ENCODE measurements at regions not wholly inside any gene's neighbourhood (a gene's known extent, or its start where the extent isn't known, plus 50 kb on each side); places are given as distances from the start of the nearest gene placed in this dataset.

DNA sequence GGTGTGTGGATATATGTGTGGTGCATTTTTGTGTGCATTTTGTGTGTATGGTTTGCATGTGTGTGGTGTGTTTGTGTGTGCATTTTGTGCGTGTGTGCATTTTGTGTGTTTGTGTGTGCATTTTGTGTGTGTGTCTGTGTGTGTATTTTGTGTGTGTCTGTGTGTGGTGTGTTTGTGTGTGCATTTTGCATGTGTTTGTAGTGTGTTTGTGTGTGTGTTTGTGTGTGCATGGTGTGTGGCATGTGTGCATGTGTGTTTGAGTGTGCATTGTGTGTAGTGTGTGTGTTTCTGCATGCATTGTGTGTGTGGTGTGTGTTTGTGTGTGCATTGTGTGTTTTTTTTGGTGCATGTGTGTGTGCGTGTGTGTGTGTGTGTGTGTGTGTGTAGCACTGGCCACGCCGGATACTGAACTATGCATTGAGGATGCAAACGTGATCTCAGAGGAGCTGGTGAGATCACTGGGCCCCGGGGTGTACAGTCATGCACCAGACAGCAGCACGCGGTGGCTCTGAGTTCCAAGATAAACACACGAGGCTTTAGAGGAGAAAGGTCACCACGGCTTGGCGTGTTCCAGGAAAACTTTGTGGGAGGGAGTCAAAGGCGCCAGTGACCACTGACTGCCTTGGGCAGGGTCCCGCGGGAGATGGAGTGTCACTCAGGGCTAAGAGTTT is 106.6 kb upstream of the SHH start:
- Mint-ChIP-seq H3K9me3 (ENCODE audit: low read depth) (no peaks in the 10 kb centered on the region), H3K4me1 (no peaks in the 10 kb centered on the region), H3K27me3 (peaks cover 4% of the 10 kb centered on the region), H3K27ac (no peak overlapping the region), H3K4me3 (no peak overlapping the region), H3K36me3 (ENCODE audit: low read depth) (no peaks in the 10 kb centered on the region)
- DNase-seq (no peak), ATAC-seq (no peak)
- intact Hi-C loops (cut with DNase I, micrococcal nuclease), result no loop called here
- POLR2A ChIA-PET, result no interaction called here
- CTCF ChIA-PET, result no interaction called here

DNA sequence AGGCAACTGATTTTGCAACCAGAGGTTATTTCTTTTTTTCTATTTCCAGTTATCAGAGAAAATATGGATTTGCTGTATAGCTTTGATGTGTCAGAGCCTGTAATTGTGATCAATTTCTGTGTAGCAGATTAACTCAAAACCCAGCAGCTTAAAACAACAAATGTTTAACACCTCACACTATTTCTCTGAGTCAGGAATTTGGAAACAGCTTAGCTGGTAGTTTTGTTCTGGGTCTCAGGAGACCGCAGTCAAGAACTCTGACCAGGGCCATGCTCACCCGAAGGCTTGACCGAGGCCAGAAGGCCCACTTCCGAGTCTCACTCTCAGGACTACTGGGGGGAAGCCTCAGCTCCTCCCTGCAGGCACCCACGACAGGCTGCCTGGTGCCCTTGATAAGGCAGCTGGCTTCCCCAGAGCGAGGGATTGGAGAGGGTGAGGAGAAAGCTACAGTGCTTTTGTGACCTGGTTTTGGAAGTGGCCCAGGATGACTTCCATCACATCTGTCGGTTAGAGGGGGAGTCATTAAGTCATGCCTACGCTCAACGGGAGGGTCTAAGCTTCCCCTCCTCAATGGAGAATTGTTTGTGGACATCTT is 105.7 kb upstream of the SHH start:
- intact Hi-C loops (cut with DNase I, micrococcal nuclease), result no loop called here

GRCh38 chr7:155916926-155917655 is 104.8 kb upstream of the SHH start:
- Mint-ChIP-seq H3K27ac (no peak overlapping the region), H3K4me1 (no peaks in the 10 kb centered on the region), H3K27me3 (peaks cover 4% of the 10 kb centered on the region), H3K4me3 (no peak overlapping the region), H3K9me3 (ENCODE audit: low read depth) (peaks cover 4% of the 10 kb centered on the region), H3K36me3 (ENCODE audit: low read depth) (no peaks in the 10 kb centered on the region)
- intact Hi-C loops (cut with DNase I, micrococcal nuclease), result no loop called here
- DNase-seq, result no peak
- no peak for ATAC-seq
- ChIA-PET CTCF (no interaction called here), POLR2A (no interaction called here)

More for the DNA sequence above, 105.7 kb upstream of the SHH start:
- Mint-ChIP-seq H3K27ac (no peak overlapping the region), H3K9me3 (ENCODE audit: low read depth) (no peaks in the 10 kb centered on the region), H3K4me1 (no peaks in the 10 kb centered on the region), H3K4me3 (no peak overlapping the region), H3K36me3 (ENCODE audit: low read depth) (no peaks in the 10 kb centered on the region), H3K27me3 (peaks cover 4% of the 10 kb centered on the region)
- CTCF ChIA-PET, result interaction anchor here (0.6 kb wide), 1 partner anchor 16 kb away, joined by 3 read pairs; no protein-coding TSS in a partner anchor
- POLR2A ChIA-PET, result no interaction called here
- DNase-seq, result no peak
- ATAC-seq, result no peak

DNA sequence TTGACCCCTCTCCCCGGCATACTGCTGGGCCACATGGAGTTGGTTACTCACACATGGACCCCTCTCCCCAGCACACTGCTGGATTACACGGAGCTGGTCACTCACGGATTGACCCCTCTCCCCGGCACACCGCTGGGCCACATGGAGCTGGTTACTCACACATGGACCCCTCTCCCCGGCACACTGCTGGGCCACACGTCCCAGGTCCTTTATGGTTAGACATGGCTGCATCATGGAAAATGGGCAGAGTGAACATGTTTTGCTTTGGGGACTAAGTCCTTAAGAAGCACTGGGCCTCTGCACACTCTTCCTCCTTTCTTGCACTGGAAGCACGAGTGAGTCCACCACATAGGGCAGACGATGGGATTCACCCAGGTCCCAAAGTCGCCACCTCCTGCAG is 102.1 kb upstream of the SHH start:
- POLR2A ChIA-PET, result no interaction called here
- ATAC-seq, result no peak
- no peaks in the 10 kb centered on the region for H3K36me3 Mint-ChIP-seq (ENCODE audit: low read depth)

GRCh38 chr7:155913719-155914118 is 101.5 kb upstream of the SHH start:
- POLR2A ChIA-PET, result no interaction called here
- no peak for DNase-seq

More for the DNA sequence above, 102.1 kb upstream of the SHH start:
- intact Hi-C loops (cut with DNase I, micrococcal nuclease), result no loop called here
- H3K27me3 Mint-ChIP-seq, result peaks cover 4% of the 10 kb centered on the region
- H3K9me3 Mint-ChIP-seq (ENCODE audit: low read depth), result peaks cover 14% of the 10 kb centered on the region
- H3K27ac Mint-ChIP-seq, result no peak overlapping the region
- no peak for DNase-seq
- H3K4me3 Mint-ChIP-seq, result no peak overlapping the region
- H3K4me1 Mint-ChIP-seq, result no peaks in the 10 kb centered on the region
- CTCF ChIA-PET, result no interaction called here

GRCh38 chr7:155913291-155913690 is 101.0 kb upstream of the SHH start:
- Mint-ChIP-seq H3K9me3 (ENCODE audit: low read depth) (peaks cover 14% of the 10 kb centered on the region), H3K4me3 (no peak overlapping the region), H3K4me1 (no peaks in the 10 kb centered on the region), H3K27me3 (no peaks in the 10 kb centered on the region), H3K36me3 (ENCODE audit: low read depth) (no peaks in the 10 kb centered on the region), H3K27ac (no peak overlapping the region)
- ATAC-seq, result no peak
- POLR2A ChIA-PET, result no interaction called here
- DNase-seq, result no peak
- CTCF ChIA-PET, result no interaction called here
- intact Hi-C loops (cut with DNase I, micrococcal nuclease), result no loop called here

More at GRCh38 chr7:155913719-155914118, 101.5 kb upstream of the SHH start:
- ATAC-seq, result no peak
- CTCF ChIA-PET, result no interaction called here
- Mint-ChIP-seq H3K4me3 (no peak overlapping the region), H3K27me3 (peaks cover 4% of the 10 kb centered on the region), H3K9me3 (ENCODE audit: low read depth) (peaks cover 14% of the 10 kb centered on the region), H3K27ac (no peak overlapping the region), H3K36me3 (ENCODE audit: low read depth) (no peaks in the 10 kb centered on the region), H3K4me1 (no peaks in the 10 kb centered on the region)
- intact Hi-C loops (cut with DNase I, micrococcal nuclease), result no loop called here

GRCh38 chr7:155911471-155912105 is 99.3 kb upstream of the SHH start:
- ATAC-seq, result no peak
- H3K27me3 Mint-ChIP-seq, result peaks cover under 1% of the 10 kb centered on the region
- H3K9me3 Mint-ChIP-seq (ENCODE audit: low read depth), result peaks cover 14% of the 10 kb centered on the region
- H3K27ac Mint-ChIP-seq, result no peak overlapping the region
- no peaks in the 10 kb centered on the region for H3K4me1 Mint-ChIP-seq
- CTCF ChIA-PET, result interaction anchor here (0.6 to 0.7 kb wide), 2 partner anchors 17 to 605 kb away, joined by 3 to 5 read pairs; no protein-coding TSS in a partner anchor
- H3K36me3 Mint-ChIP-seq (ENCODE audit: low read depth), result no peaks in the 10 kb centered on the region
- intact Hi-C loops (cut with DNase I, micrococcal nuclease), result no loop called here
- no peak overlapping the region for H3K4me3 Mint-ChIP-seq
- POLR2A ChIA-PET, result no interaction called here
- no peak for DNase-seq

DNA sequence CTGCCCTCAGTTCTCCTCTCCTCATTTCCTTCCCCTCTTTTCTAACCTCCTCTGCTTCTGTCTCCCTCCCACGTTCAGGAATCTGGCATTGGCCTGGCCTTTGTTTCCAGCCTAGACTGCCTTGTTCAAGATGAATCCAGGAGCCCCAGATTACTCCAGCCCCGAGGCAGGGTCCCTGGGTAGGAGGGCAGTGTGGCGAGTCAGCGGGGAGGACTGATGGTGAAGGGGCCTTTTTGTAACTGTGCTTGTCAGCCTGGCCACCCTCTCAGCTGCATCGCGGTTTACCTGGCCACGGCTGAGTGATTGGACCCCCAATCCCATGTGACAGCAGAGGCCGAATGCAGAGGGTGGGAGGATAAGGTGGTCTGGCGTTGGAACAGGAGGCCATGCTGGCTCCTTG is 96.1 kb upstream of the SHH start:
- DNase-seq, result no peak
- no peaks in the 10 kb centered on the region for H3K36me3 Mint-ChIP-seq (ENCODE audit: low read depth)
- POLR2A ChIA-PET, result no interaction called here
- peaks cover 2% of the 10 kb centered on the region for H3K27me3 Mint-ChIP-seq
- H3K4me1 Mint-ChIP-seq, result no peaks in the 10 kb centered on the region
- CTCF ChIA-PET, result no interaction called here
- no peak for ATAC-seq
- no peak overlapping the region for H3K4me3 Mint-ChIP-seq
- H3K27ac Mint-ChIP-seq, result no peak overlapping the region
- H3K9me3 Mint-ChIP-seq (ENCODE audit: low read depth), result peaks cover 14% of the 10 kb centered on the region
- intact Hi-C loops (cut with DNase I, micrococcal nuclease), result no loop called here

GRCh38 chr7:155907450-155908200 is 95.4 kb upstream of the SHH start:
- intact Hi-C loops (cut with DNase I, micrococcal nuclease), result no loop called here
- peaks cover 11% of the 10 kb centered on the region for H3K9me3 Mint-ChIP-seq (ENCODE audit: low read depth)
- peaks cover 2% of the 10 kb centered on the region for H3K27me3 Mint-ChIP-seq
- CTCF ChIA-PET, result no interaction called here
- no peak overlapping the region for H3K27ac Mint-ChIP-seq
- no peak for ATAC-seq
- no peak overlapping the region for H3K4me3 Mint-ChIP-seq
- H3K4me1 Mint-ChIP-seq, result no peaks in the 10 kb centered on the region
- H3K36me3 Mint-ChIP-seq (ENCODE audit: low read depth), result no peaks in the 10 kb centered on the region
- POLR2A ChIA-PET, result no interaction called here
- no peak for DNase-seq

DNA sequence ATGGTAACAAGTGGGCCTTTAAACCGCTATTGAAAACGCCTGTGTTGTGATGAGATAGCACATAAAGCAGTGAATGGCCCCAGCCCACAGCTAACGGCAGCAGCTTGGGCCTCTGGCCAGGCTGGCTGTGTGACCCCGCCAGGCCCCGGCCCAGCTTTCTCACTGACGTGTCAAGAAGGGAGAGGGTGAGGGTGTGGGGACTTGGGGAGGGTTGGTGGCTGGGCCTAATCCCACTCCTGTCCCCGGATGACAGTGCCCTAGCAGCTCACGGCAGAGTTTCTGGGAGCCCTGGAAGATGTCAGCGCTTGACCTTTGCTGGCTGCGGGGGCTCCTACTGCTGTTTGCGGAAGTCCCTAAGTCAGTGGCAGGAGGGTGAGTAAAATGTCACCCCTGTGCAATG is 88.9 kb upstream of the SHH start:
- H3K27ac Mint-ChIP-seq, result no peak overlapping the region
- peaks cover 3% of the 10 kb centered on the region for H3K27me3 Mint-ChIP-seq
- no peaks in the 10 kb centered on the region for H3K36me3 Mint-ChIP-seq (ENCODE audit: low read depth)
- ChIA-PET POLR2A (no interaction called here), CTCF (interaction anchor here (0.6 kb wide), 1 partner anchor 1388 kb away, joined by 3 read pairs; no protein-coding TSS in a partner anchor)
- H3K9me3 Mint-ChIP-seq (ENCODE audit: low read depth), result no peaks in the 10 kb centered on the region
- intact Hi-C loops (cut with DNase I, micrococcal nuclease), result no loop called here
- ATAC-seq (no peak), DNase-seq (no peak)
- H3K4me1 Mint-ChIP-seq, result no peaks in the 10 kb centered on the region
- no peak overlapping the region for H3K4me3 Mint-ChIP-seq

- no peaks in the 10 kb centered on the region for H3K4me1 Mint-ChIP-seq
- H3K36me3 Mint-ChIP-seq (ENCODE audit: low read depth), result no peaks in the 10 kb centered on the region
- no peak for DNase-seq
- peaks cover 4% of the 10 kb centered on the region for H3K27me3 Mint-ChIP-seq
- ChIA-PET POLR2A (no interaction called here), CTCF (no interaction called here)
- no peak overlapping the region for H3K4me3 Mint-ChIP-seq
- H3K27ac Mint-ChIP-seq, result no peak overlapping the region
- ATAC-seq, result no peak
- H3K9me3 Mint-ChIP-seq (ENCODE audit: low read depth), result no peaks in the 10 kb centered on the region
- intact Hi-C loops (cut with DNase I, micrococcal nuclease), result no loop called here
These were observed 87.3 kb upstream of the SHH start for GRCh38 chr7:155899596-155899995.

Data from activated CD4-positive, alpha-beta T cell treated with anti-CD3 and anti-CD28 coated beads for 36 hours (primary cell).